8988T (cell line): ENCODE measurements at regions not wholly inside any gene's neighbourhood (a gene's known extent, or its start where the extent isn't known, plus 50 kb on each side); places are given as distances from the start of the nearest gene placed in this dataset.
"Not testable (repeated sequence)": the region's sequence is repeated elsewhere in the genome, so short reads cannot be mapped to it uniquely, and the experiment has no call there.

Source experiments
- DNase-seq: peaks from one replicate; pipeline ENCODE4 v3.0.0; 2011

- no peak for DNase-seq
Observed at GRCh38 chr11:23573429-23573828, 713.2 kb upstream of the CCDC179 start.

DNA sequence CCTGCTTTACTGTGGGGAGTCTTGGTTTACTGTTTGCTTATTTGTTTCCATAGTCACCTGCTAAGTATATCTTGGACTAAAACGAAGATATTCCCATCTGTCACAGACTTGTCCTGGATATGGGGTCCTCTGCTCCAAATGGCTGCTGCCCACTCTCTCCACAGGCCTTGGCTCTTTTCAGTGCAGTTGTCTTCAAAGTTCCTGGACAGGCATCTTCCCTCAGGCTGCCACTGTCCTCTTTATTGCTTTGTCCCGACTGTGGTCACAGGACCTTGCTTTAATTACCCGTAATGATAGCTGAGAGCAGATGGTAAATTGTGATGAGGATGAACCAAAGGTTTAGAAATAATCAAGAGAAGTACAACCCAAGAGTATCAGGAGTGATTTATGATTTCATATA is 713.9 kb upstream of the CCDC179 start:
- no peak for DNase-seq

GRCh38 chr11:23577296-23577695 is 717.0 kb upstream of the CCDC179 start:
- no peak for DNase-seq

- DNase-seq, result no peak
Observed at GRCh38 chr11:23585416-23586104, 725.3 kb upstream of the CCDC179 start.

- DNase-seq, result no peak
Observed at GRCh38 chr11:23586173-23586572, 725.9 kb upstream of the CCDC179 start.

DNA sequence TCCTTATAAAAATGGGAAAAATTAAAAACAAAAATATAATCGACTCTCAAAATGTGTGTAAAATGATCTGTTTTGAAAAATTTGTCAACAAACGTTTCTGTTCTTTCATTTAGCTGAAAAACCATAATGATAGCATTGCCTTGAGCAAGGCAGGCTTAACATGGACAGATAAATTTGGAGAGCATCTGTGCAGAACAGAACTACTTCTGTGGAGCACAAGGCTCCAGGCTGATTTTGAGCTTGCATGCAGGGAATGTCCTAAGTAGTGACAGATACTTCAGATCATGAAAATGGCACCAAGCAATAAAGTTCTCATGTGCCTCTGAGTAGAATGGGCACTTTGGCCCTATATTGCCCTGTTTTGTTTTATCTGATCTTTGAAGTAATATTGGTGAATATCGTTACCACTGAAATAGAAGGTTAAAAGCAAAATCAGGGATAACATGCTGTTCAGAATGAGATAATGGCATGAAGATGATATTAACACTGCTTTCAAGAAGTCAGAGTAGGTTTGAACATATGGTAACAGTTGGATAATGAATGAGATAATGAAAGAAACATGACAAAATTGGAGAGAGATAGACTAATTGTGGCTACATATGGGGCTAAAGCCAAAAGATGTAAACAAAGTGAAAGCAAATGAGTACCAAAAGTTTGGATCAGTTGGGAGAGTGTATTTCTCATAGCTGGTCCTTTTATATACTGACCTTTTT is 730.5 kb upstream of the CCDC179 start:
- no peak for DNase-seq

- DNase-seq, result no peak
Observed at GRCh38 chr11:23594755-23595154, 734.5 kb upstream of the CCDC179 start.

DNA sequence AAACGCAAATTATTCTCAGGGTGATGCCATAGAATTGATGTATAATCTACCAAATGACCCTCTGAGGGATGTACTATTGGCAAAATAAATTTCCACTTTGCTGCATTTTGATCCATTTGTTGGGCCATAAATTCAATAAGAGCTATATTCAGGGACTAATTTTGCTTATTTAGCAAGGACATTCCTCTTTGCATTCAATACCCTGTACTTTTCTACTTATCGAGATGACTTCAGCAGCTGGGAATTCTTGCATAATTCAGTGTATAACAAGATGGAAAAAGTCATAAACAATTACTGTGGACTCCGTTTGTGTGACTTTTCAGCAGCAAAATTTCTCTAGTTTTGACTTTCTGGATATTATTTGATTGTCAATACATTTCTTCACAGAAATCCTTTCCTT is 744.7 kb upstream of the CCDC179 start:
- no peak for DNase-seq

DNA sequence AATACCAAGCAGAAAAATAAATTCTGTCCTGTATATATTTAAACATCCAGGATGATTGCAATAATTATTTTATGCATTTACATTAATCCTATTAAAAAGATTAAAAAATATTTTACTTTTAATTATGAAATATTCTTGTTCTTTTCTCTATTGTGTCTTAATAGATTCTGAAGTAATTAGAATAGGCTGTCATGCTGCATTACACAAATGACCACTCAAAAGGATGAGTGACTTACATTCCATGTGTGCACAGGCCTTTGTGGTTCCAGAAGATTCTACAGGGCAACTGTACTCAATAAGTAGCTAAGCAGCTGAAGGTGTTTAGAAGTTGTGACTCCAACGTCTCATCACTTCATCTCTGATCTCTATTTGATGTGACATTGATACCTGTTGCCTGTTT is 745.9 kb upstream of the CCDC179 start:
- no peak for DNase-seq

DNA sequence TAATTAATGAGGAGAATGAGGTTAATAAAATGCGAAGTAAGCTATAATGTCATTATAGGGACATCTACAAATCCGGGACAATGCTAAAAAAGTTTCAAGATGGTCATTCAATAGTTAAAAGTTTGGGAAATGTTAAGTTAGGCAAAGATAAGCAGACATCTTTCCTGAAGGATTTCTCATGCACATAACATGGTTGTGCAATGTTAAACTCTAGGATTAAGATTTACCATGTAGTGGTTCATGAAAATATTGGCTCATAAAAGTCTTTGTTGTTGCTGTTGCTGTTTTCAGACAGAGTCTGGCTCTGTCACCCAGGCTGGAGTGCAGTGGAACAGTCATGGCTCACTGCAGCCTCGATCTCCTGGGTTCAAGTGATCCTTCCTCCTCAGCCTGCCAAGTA is 751.5 kb upstream of the CCDC179 start:
- DNase-seq, result no peak

GRCh38 chr11:23620617-23621016 is 760.3 kb upstream of the CCDC179 start:
- no peak for DNase-seq

DNA sequence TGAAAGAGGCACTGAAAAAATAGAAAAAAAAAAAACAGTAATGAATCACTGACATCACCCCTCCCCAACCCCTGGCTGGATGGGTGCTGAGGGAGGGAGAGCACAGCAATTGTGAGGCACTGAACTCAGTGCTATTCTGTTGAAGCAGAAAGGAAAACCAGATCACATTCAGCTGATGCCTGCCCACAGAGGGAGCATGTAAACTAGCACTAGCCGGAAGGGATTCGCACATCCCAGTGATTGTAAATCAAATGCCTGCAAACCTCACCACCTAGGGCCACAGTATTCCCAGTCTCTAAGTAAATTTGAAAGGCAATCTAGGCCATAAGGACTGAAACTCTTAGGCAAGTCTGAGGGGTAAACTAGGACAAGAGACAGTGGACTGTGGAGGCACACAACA is 772.0 kb upstream of the CCDC179 start:
- DNase-seq, result no peak

DNA sequence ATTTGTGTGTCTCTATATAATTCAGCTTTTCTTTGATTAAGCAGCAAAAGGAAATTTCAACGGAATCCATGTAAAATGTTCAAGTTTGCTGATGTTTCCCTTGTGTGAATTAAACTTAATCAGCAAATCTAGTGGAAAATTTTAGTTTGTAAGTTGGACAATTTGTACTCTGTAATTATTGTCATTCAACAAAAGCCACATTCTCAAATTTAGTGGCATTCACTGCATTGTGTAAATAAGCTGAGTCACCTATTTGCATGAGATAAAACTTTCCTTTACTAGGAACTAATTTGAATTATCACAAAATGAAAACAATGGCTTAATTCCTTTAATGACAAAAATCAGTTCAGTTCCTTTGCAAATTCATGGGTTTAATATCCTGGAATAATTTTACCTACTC is 784.2 kb upstream of the CCDC179 start:
- DNase-seq, result no peak

- DNase-seq, result not testable (repeated sequence)
Observed at GRCh38 chr11:23652336-23652735, 792.1 kb upstream of the CCDC179 start.

GRCh38 chr11:23653071-23653675 is 792.9 kb upstream of the CCDC179 start:
- no peak for DNase-seq

DNA sequence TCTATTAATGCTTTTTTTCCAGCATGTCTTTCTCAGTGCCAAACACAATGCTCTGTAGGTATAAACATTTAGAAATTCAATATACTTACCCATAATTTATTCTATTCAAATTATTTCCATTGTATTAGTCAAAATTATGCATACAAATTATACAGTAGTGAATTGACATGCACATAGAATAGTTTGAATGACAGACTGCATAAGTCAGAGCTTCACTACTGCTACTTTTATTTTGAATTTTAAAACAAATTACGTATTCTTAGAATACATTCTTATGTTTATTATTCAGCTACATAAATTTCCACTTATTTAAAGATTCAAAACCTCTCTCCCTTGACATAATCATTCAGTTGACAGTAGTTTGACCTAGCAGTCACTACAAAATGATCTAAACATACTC is 808.0 kb upstream of the CCDC179 start:
- DNase-seq, result no peak

DNA sequence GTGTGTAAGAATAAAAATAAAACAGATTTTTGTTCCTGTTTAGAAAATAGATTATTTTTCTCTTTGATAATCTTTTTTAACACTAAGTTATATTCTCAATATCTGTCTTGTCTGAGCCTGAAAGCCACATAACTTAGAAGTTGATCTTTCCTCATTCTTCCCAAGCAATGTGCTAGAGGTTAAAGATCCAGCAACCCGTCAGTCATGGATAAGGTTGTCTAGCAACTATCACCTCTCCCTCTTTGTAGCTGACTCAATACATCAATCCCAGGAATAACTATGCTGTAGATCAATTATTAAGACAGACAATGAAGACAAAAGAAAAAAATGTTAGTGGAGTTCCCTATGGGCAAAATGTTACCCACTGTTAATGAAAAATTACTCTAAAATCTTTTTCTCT is 813.1 kb upstream of the CCDC179 start:
- DNase-seq, result no peak

DNA sequence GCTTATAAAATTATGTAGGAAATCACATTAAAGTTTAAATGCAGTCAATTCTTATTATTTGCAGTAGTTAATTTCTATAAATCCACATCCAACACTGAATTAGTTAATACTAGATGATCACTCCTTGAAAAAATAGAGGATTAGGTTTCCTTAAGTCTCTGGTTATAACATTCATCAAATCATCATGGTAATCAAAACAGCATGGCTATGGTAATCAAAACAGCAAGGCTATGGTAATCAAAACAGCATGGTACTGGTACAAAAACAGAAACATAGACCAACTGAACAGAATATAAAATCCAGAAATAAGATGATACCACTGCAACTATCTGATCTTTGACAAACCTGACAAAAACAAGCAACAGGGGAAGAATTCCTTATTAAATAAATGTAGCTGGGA is 814.6 kb upstream of the CCDC179 start:
- DNase-seq, result no peak

DNA sequence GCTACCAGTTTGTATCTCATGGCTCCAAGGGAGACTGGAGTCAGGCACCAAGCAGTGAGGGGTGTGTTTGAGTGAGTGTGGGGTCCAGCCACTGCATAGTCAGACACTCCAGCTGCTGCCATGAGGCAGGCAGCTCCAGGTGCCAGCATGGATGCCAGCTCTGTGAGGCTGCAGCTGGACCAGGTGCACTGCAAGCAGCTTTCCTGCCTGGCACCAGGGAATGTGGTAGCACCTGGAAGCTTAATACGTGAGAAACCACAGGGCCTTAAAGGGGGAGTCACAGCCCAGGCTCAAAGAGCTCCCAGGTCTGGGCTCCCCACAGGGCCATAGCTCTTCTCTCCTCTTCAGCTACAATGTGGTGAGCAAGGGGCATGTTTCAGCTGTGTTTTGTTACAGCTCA is 817.8 kb upstream of the LUZP2 start:
- DNase-seq, result no peak

GRCh38 chr11:23679981-23680380 is 816.9 kb upstream of the LUZP2 start:
- no peak for DNase-seq

DNA sequence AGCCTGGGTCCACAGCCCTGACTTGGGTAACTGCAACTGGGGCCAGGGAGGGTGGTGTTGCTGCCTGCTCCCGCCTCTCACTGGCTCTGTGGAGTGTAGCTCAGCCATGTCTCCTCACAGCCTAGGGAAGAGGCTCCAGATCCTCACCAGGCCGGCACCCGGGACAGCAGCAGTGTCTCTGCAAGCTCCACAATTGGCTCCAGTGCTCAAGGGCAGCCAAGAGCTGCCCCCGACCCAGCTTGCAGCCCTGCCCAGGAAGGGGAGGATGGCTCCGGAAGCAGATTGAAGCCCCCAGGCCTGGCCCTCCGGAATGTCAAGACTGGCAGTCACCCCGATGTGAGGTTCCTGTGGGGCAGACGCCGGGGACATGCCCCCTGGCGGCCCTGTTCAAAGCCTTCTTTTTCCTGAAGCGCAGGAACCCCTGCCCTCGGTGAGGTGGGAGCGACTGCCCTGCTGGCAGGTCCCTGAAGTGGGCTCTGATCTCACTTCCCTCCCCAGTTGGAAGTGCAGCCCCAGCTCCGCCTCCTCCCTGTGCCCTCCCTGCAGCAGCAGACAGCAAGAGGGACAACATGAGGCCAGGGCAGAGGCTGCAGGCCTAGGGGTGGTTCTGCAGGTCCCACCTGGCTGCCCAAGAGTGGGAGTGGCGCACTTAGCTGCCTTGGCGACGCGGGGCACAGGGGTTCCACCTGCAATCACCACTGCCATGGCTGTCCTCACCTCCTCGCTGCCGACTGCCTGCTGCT is 816.2 kb upstream of the LUZP2 start:
- no peak for DNase-seq

GRCh38 chr11:23684701-23685100 is 812.2 kb upstream of the LUZP2 start:
- no peak for DNase-seq

GRCh38 chr11:23687991-23688390 is 808.9 kb upstream of the LUZP2 start:
- DNase-seq, result no peak

DNA sequence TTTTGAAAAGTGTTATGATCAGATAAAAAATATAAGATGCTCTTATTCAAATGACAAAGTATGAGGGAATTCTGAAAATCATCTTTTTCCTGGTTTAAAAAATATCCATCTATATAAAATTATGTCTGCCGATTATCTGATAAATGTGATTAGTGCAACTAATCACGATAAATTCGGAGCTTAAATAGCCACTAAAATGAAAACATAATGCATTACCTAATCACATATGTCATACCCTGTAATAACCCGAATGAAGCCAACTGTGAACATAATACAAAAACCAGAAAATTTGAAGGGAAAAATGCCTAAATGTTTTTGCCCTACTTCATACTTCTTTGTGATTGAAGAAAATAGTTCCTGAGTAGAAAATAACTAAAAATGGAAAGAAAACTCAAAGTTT is 808.4 kb upstream of the LUZP2 start:
- DNase-seq, result no peak
